NCI-H524 (cell line): ENCODE measurements at regions not wholly inside any gene's neighbourhood (a gene's known extent, or its start where the extent isn't known, plus 50 kb on each side); places are given as distances from the start of the nearest gene placed in this dataset.
"Not testable (repeated sequence)": the region's sequence is repeated elsewhere in the genome, so short reads cannot be mapped to it uniquely, and the experiment has no call there.

ENCODE experiments used
- DNase-seq, 2 experiments: peaks; one replicate each; lab custom pipeline; 2025; lab: John Stamatoyannopoulos, UW

- no peak for DNase-seq
These were observed 2074.3 kb downstream of the PCDH9 start for GRCh38 chr13:65155861-65156260.

GRCh38 chr13:65154661-65155447 is 2075.3 kb downstream of the PCDH9 start:
- no peak for DNase-seq

- no peak for DNase-seq
These were observed 2080.4 kb downstream of the PCDH9 start for GRCh38 chr13:65149687-65150086.

GRCh38 chr13:65143920-65144319 is 2086.2 kb downstream of the PCDH9 start:
- DNase-seq: no peak

- DNase-seq: no peak
These were observed 2097.0 kb downstream of the PCDH9 start for GRCh38 chr13:65133094-65133493.

- no peak for DNase-seq
These were observed 2104.9 kb downstream of the PCDH9 start for GRCh38 chr13:65125236-65125635.

- DNase-seq: no peak
These were observed 2117.6 kb downstream of the PCDH9 start for GRCh38 chr13:65112531-65112941.

- no peak for DNase-seq
These were observed 2118.0 kb downstream of the PCDH9 start for GRCh38 chr13:65112123-65112522.

GRCh38 chr13:65111223-65111622 is 2118.9 kb downstream of the PCDH9 start:
- no peak for DNase-seq

- not testable (repeated sequence) for DNase-seq
These were observed 2125.7 kb downstream of the PCDH9 start for GRCh38 chr13:65104436-65104835.

- DNase-seq: no peak
These were observed 2126.8 kb downstream of the PCDH9 start for GRCh38 chr13:65103351-65103750.

- peak; percentile 3 to 65 for DNase-seq
These were observed 2134.7 kb downstream of the PCDH9 start for GRCh38 chr13:65095161-65096082.

GRCh38 chr13:65093357-65093756 is 2136.8 kb downstream of the PCDH9 start:
- peak in 1 of 2 experiments; percentile 37 for DNase-seq

- DNase-seq: no peak
These were observed 2139.1 kb downstream of the PCDH9 start for GRCh38 chr13:65091031-65091430.

GRCh38 chr13:65090186-65090585 is 2139.9 kb downstream of the PCDH9 start:
- DNase-seq: peak; percentile 75 to 89

GRCh38 chr13:65088906-65089305 is 2141.2 kb downstream of the PCDH9 start:
- no peak for DNase-seq

GRCh38 chr13:65085977-65086376 is 2144.2 kb downstream of the PCDH9 start:
- DNase-seq: no peak

- no peak for DNase-seq
These were observed 2155.9 kb downstream of the PCDH9 start for GRCh38 chr13:65074248-65074647.

- DNase-seq: no peak
These were observed 2165.2 kb downstream of the PCDH9 start for GRCh38 chr13:65064967-65065366.

- no peak for DNase-seq
These were observed 2166.4 kb downstream of the PCDH9 start for GRCh38 chr13:65063753-65064152.

GRCh38 chr13:65057986-65058385 is 2172.2 kb downstream of the PCDH9 start:
- DNase-seq: no peak

- DNase-seq: no peak
These were observed 2175.9 kb downstream of the PCDH9 start for GRCh38 chr13:65054277-65054676.

GRCh38 chr13:65036999-65037398 is 2193.1 kb downstream of the PCDH9 start:
- DNase-seq: no peak
